Lower leg skin (tissue), 4 donors: ENCODE measurements at regions not wholly inside any gene's neighbourhood (a gene's known extent, or its start where the extent isn't known, plus 50 kb on each side); places are given as distances from the start of the nearest gene placed in this dataset.

ENCODE experiments used
- DNase-seq, 2 donors: peaks; one replicate each; pipeline ENCODE4 v3.0.0-alpha.2; 2019; ENCODE audit warnings: low spot score in 2 of 2
- H3K4me3 ChIP-seq: fragments of 200-600 bp; sonication (generic); 2 replicates; pipeline ENCODE4 v1.5.1; 2017; ENCODE audit warnings: mild to moderate bottlenecking, low read depth; ENCODE audit not compliant: poor library complexity, severe bottlenecking
- POLR2A ChIP-seq, 2 donors: fragments of 450-650 bp; IDR thresholded peaks; one replicate each; pipeline ENCODE4 v1.6.1; 2016 to 2017; ENCODE audit warnings: antibody characterized with exemption in 2 of 2, mild to moderate bottlenecking in 1 of 2, moderate library complexity in 1 of 2
- whole genome bisulfite sequencing, 2 donors: methylation state at CpG; one replicate each; pipeline ENCODE4 v1.1.5; 2018; 5-methylcytosine and 5-hydroxymethylcytosine counted together
- intact Hi-C: fragments of 100-400 bp; cut with DNase I; formaldehyde crosslinking; loops from one replicate; pipeline ENCODE4 v1.15.0; 2023; ENCODE audit warnings: low total_unique reads
- TF ChIP-seq, protein P1 (sequence below), 3 donors: fragments of 450-650 bp; IDR thresholded peaks; one replicate each; pipeline ENCODE4 v1.5.1; 2016; ENCODE audit warnings: antibody characterized with exemption in 3 of 3, mild to moderate bottlenecking in 3 of 3, moderate library complexity in 2 of 3

DNA sequence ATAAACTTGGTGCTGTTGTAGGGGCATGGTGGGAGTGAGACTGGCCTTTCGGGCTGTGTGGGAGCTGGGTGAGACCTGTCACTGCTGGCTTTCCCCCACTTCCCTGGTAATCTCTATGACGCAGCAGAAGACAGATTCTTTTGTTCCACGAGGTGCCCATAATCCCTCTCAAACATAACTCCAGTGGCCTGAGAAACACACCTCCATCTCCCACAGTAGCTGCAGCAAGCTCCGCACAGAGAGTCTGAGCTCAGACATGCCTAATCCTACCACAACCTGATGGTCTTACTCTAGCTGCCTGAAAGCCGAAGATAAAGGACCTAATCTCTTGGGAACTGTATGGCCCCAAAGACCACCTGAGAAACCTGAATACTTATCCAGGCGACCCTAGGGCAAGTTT is 225.6 kb upstream of the CRBN start:
- no peak for TF ChIP-seq POLR2A (IDR thresholded peaks at IDR 0.05)
- TF ChIP-seq, protein P1, sequence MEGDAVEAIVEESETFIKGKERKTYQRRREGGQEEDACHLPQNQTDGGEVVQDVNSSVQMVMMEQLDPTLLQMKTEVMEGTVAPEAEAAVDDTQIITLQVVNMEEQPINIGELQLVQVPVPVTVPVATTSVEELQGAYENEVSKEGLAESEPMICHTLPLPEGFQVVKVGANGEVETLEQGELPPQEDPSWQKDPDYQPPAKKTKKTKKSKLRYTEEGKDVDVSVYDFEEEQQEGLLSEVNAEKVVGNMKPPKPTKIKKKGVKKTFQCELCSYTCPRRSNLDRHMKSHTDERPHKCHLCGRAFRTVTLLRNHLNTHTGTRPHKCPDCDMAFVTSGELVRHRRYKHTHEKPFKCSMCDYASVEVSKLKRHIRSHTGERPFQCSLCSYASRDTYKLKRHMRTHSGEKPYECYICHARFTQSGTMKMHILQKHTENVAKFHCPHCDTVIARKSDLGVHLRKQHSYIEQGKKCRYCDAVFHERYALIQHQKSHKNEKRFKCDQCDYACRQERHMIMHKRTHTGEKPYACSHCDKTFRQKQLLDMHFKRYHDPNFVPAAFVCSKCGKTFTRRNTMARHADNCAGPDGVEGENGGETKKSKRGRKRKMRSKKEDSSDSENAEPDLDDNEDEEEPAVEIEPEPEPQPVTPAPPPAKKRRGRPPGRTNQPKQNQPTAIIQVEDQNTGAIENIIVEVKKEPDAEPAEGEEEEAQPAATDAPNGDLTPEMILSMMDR (IDR thresholded peaks at IDR 0.05) = no peak
- no peak for DNase-seq
- WGBS, 2 donors = 79 to 80% methylated on average over 6 of the region's 6 CpGs
- H3K4me3 ChIP-seq = no peak overlapping the region
- intact Hi-C loops = no loop called here

DNA sequence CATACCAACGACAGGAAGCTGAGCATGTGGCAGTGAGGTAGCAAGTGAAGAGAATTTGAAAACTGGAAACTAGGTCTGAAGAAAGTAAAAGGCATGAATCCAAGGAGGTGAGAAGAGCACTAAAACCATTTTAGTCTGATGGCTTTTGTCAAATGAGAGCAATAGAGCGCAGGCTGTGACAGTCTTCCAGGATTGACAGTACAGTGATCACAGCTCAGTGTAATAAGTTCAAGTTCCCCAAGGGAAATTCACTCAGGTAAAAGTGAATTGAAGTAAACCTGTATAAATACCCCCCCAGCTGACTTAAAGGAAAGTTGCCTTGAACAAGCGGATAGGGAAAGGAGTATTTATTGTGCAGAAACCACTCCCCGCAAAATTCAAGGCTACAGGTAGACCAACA is 224.2 kb upstream of the CRBN start:
- intact Hi-C loops = no loop called here
- WGBS, 2 donors = 81 to 91% methylated on average over 4 of the region's 4 CpGs
- no peak overlapping the region for H3K4me3 ChIP-seq
- TF ChIP-seq, protein P1 (IDR thresholded peaks at IDR 0.05) = no peak
- no peak for TF ChIP-seq POLR2A (IDR thresholded peaks at IDR 0.05)
- no peak for DNase-seq

DNA sequence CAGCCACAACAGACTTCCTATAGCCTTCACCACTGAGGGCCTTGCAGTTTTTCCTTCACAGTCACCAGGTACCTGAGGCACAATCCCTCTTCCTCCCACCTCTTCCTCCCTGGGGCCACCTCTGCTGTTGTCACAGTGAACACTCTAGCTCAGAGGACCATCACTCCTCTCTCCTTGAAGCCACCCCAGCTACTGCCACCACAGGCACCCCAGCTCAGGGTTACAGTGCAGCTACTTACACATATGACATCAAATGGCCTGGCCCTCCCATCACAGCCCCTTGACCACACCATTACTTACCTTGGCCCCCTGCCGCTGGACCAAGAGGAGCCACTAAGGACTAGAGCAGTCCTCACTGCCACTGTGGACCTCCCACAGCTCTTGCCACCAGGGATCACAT is 213.5 kb upstream of the CRBN start:
- TF ChIP-seq, protein P1 (IDR thresholded peaks at IDR 0.05) = no peak
- no peak for TF ChIP-seq POLR2A (IDR thresholded peaks at IDR 0.05)
- 75 to 91% methylated on average over 1 of the region's 1 CpG for WGBS, 2 donors
- intact Hi-C loops = no loop called here
- no peak for DNase-seq
- H3K4me3 ChIP-seq = no peak overlapping the region

DNA sequence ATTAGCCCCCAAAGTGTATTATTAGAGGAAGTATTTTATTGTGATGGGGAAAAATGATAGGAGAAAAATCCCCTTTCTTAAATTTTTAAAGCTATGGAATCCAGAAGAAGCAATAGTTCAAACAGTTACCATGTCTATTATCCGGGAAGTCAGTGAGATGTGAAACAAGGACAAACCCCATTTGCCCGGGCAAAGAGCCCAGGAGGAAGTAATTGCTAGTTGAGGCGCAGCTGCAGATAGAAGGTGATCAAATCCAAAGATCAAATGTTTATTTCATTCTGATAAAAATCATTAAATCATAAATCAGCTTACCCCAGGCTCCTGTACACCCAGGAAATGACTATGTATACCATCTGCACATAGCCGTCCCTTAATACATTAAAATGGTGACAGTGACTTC is 204.0 kb upstream of the CRBN start:
- H3K4me3 ChIP-seq = no peak overlapping the region
- WGBS, 2 donors = 43 to 49% methylated on average over 4 of the region's 4 CpGs
- TF ChIP-seq POLR2A (IDR thresholded peaks at IDR 0.05) = no peak
- TF ChIP-seq, protein P1 (IDR thresholded peaks at IDR 0.05) = no peak
- intact Hi-C loops = no loop called here
- no peak for DNase-seq

DNA sequence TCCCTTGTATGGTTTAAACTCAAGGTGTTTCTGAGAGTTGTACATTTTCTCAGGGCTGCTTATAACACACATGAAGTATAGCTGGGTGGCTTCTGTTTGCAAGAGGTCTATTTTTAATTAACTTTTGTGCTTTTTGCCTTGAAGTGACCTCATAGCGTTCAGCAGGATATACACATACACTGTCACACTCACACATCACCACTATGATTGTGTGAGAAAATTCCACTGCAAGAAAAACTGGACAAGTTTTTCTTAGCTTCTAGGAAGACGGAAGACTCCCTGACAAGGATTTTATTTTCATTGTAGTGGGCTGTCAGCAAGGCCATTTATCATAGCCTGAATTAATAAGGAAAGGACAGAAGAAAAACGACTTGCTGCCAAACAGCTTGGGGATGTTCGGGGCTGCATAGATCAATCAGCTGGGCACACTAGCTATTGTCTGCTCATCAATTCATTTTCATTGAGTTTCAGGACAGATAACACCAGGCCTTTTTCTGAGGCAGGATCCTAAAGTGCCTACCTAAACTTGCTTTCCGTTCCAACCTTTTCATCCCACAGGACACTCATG is 192.8 kb upstream of the CRBN start:
- no peak for DNase-seq
- no peak overlapping the region for H3K4me3 ChIP-seq
- 43 to 49% methylated on average over 5 of the region's 5 CpGs for WGBS, 2 donors
- intact Hi-C loops = no loop called here
- TF ChIP-seq, protein P1 (IDR thresholded peaks at IDR 0.05) = no peak
- no peak for TF ChIP-seq POLR2A (IDR thresholded peaks at IDR 0.05)

DNA sequence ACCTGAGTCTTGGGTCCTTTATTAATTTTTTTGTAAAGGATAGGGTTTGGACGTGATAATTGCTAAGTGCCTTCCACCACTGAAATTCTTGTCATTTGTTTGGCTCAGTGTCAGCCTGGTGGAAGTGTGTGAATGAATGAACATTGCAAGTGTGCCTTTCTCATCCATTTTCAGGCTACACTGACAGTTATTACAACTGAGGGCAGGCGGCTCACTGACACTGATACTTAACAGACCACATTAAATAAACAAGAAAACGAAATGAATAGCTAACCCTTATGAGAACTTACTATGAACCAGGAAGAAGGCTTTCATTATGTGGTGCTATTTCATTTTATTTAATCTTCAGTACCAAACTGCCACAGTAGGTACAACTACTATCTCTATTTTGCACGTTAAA is 188.8 kb upstream of the CRBN start:
- no peak for TF ChIP-seq POLR2A (IDR thresholded peaks at IDR 0.05)
- TF ChIP-seq, protein P1 (IDR thresholded peaks at IDR 0.05) = no peak
- no peak for DNase-seq
- no peak overlapping the region for H3K4me3 ChIP-seq
- intact Hi-C loops = no loop called here
- WGBS, 2 donors = 67 to 72% methylated on average over 4 of the region's 4 CpGs
